ENCODE measurements at regions not wholly inside any gene's neighbourhood (a gene's known extent, or its start where the extent isn't known, plus 50 kb on each side); places are given as distances from the start of the nearest gene placed in this dataset.
A peak's percentile ranks its signal among the peaks of the same experiment; 100 is the strongest.

DNA sequence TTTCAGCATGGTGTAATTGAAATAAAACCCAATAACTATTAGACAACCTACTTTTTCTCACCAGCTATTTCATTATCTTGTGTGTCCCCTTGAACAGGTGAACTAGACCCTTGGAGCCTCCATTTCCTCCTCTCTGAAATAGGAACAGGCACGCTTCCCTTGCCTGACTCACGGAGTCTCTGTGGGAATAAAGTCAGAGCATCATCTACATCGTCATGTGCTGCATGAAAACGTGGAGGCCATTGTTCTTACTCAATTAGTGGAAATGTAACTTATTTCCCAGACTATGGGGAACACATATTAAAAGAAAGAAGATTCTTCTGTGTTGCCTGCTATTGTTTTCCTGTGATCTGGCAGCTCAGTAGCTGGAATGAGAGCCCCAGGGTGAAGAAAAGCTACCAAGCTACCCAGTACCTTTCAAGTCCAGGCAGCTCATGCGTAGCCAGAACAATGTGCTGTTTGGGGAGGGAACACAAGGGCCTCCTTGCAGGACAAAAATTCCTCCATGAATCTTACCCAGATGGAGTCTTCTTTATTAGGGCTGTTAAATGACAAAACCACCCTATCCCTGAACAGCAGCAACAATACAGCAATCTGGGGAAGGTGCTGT, 59.8 kb downstream of the SOX11 start:
- no peak for DNase-seq (ENCODE audit: low read depth in 2 of 2)

DNA sequence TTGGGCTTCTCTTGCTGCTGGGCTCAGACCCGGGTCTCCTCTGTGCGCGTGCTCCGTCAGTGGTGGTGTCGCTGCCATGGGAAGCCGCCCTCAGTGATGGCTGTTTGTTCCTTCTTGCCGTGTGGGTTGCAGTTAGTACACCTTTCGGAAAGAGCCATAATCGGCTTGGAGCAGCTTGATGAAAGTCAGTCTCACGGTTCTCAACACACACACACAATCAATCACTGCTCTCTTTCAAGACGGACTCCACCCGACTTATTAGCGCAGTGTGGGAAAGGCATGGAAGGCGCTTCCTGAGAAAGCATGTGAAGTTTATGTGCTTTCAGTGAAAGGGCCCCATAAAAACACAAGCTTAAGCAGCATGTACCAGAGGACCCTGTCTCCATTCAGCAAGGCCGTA, 64.1 kb downstream of the SOX11 start:
- DNase-seq (ENCODE audit: low read depth in 2 of 2): no peak

DNA sequence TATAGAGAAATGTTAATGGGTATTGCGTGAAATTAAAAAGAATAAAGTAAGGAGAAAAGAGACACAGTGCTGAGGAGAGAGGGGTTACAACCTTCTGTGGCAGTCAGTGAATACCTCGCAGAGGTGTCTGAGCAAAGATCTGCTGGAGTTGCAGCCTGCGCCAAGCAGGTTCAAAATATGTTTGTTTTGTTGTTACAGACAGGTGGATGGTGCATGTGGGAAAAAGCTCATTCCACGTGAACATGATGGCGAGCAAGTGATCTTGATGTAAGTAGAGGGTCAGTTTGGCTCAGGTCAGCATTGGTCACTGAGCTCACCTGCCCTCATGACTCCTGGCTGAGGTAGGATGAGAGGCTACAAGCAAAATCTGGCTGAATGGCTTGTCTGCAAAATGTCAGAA, 66.2 kb downstream of the SOX11 start:
- no peak for DNase-seq (ENCODE audit: low read depth in 2 of 2)

DNA sequence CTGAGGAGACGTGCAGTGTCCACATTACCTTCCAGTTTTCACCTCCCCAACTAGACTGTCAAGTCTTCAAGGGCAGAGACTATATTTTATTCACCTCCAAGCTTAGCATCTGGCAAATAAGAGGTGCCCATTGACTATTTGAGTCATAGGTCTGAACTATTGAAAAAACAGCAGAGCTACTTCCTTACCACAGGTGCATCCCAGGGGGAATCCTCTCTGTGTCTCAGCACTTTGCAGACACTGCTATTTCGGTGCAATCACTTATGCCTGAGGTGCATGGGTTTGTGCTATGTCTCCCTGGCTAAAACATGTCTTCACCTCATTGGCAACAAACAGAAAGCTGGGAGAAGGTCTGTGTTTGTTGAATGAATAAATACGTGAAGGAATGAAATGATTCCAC, 67.8 kb downstream of the SOX11 start:
- no peak for DNase-seq (ENCODE audit: low read depth in 2 of 2)

GRCh38 chr2:5763531-5763930, 71.3 kb downstream of the SOX11 start:
- DNase-seq (ENCODE audit: low read depth in 2 of 2): no peak

- no peak for DNase-seq (ENCODE audit: low read depth in 2 of 2)
Observed at GRCh38 chr2:5764041-5764440, 71.9 kb downstream of the SOX11 start.

- peak; percentile 95 to 96 for DNase-seq (ENCODE audit: low read depth in 2 of 2)
Observed at GRCh38 chr2:5766056-5766455, 73.9 kb downstream of the SOX11 start.

- no peak for DNase-seq (ENCODE audit: low read depth in 2 of 2)
Observed at GRCh38 chr2:5766561-5766960, 74.4 kb downstream of the SOX11 start.

- DNase-seq (ENCODE audit: low read depth in 2 of 2): peak; percentile 18 to 26
Observed at GRCh38 chr2:5777131-5777535, 84.9 kb downstream of the SOX11 start.

GRCh38 chr2:5781679-5782078, 89.5 kb downstream of the SOX11 start:
- DNase-seq (ENCODE audit: low read depth in 2 of 2): no peak

DNA sequence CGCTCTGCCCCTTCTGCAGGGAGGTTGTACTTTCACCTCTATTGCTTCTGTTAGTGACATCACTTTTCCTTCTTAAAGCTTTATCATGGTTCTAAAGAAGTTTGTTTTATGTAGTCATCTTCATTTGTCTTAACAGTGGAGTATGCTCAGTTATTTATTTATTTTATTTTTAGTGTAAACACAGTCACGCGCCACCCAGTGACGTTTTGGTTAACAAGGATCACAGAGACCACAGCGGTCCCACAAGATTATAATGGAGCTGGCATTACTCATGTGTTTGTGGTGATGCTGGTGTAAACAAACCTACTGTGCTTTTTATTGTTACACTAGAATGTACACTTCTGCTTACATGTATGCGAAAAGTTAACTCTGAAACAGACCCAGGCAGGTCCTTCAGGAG, 89.9 kb downstream of the SOX11 start:
- no peak for DNase-seq (ENCODE audit: low read depth in 2 of 2)

DNA sequence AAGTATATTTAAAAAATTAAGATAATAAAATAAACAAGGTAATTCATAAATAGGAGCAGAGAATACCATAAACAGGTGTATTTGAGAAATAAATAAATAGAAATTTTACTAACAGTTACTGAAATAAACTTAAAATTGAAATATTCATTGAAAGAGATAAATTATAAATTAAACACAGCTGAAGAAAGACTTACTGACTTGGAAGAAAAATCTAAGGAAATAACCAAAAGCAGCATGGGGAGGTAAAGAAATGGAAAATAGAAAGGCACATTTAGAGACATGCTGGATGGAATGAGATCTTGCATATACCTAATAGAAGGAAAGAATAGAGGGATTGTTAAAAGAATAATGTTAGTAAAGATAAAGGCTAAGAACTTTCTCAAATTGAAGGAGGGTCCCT, 96.3 kb downstream of the SOX11 start:
- no peak for DNase-seq (ENCODE audit: low read depth in 2 of 2)

DNA sequence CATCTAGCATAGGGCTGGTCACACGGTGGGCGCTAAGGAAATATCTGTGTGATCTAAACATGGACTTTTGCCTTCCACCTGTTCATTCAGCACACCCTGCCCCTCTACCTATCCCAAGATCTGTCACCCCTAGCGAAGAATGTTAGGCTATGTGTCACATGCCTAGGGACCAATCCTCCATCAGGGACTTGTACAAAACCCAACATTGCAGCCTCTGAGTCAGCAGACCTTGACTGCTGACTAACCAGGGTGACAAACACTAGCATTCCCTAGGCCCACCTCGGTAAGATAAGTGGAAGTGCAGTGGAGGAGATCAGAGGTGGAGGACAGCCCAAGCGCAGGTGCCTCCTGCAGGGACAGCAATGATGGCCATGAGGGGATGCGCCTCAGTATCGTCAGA, 99.2 kb downstream of the SOX11 start:
- no peak for DNase-seq (ENCODE audit: low read depth in 2 of 2)

- DNase-seq (ENCODE audit: low read depth in 2 of 2): no peak
Observed at GRCh38 chr2:5794012-5794411, 101.8 kb downstream of the SOX11 start.

DNA sequence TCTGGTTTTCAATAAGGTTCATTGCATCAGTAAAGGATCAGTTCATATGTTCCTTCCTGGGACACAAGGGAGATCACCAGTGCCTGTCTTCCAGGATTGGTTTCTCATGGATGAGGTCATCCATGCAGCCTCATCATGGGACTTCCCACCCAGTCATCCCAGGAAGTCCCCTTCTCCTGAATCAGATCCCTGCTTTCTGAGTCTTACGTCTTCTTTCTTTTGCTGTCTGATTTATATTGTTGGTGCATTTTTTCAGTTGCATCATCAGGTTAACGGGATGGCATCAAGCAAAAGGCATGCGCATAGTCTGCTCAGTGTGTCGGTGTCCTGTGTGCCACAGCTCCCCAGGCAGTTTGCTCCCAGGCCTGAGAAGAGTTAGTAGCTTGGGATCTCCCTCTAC, 105.9 kb downstream of the SOX11 start:
- peak in 1 of 2 experiments; percentile 19 for DNase-seq (ENCODE audit: low read depth in 2 of 2)

DNA sequence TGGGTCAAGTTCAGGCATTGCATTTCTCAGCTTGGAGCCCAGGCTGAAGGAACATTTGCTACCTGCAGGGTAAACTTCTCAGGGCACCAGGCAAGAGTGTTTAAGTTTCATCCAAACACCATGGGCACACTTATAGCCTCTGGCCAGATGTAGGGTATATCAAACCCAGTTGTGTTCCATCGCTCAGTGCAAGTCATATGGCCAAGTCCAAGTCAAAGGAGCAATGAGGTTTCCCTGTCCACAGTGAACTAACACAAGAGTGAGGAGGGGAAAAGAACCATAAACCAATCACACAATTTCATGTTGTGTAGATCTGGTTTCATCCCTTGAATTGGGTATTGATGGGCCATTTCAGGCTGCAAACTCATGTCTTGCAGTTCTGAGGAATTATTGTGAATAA, 107.2 kb downstream of the SOX11 start:
- no peak for DNase-seq (ENCODE audit: low read depth in 2 of 2)

- DNase-seq (ENCODE audit: low read depth in 2 of 2): peak; percentile 64 to 71
Observed at GRCh38 chr2:5803547-5803946, 111.4 kb downstream of the SOX11 start.

- DNase-seq (ENCODE audit: low read depth in 2 of 2): no peak
Observed at GRCh38 chr2:5818961-5819600, 126.9 kb downstream of the SOX11 start.

DNA sequence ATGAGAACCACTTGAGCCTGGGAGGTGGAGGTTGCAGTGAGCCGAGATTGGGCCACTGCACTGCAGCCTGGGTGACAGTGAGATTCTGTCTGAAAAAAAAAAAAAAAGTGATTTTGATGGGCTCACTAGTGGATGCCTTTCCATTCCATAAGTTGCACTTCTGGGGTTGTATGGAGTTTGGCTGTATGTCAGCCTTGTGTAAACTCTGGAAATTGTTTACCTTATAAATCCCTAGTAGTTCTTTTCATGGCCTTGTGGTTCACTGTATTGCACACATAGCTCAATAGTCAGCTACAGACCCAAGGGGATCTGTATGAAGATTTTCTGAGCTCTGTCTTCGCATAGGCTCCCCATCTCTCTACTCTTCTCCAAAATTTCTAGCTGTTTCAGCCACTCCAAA, 131.9 kb downstream of the SOX11 start:
- DNase-seq (ENCODE audit: low read depth in 2 of 2): no peak

GRCh38 chr2:5825686-5826085, 133.5 kb downstream of the SOX11 start:
- DNase-seq (ENCODE audit: low read depth in 2 of 2): no peak

DNA sequence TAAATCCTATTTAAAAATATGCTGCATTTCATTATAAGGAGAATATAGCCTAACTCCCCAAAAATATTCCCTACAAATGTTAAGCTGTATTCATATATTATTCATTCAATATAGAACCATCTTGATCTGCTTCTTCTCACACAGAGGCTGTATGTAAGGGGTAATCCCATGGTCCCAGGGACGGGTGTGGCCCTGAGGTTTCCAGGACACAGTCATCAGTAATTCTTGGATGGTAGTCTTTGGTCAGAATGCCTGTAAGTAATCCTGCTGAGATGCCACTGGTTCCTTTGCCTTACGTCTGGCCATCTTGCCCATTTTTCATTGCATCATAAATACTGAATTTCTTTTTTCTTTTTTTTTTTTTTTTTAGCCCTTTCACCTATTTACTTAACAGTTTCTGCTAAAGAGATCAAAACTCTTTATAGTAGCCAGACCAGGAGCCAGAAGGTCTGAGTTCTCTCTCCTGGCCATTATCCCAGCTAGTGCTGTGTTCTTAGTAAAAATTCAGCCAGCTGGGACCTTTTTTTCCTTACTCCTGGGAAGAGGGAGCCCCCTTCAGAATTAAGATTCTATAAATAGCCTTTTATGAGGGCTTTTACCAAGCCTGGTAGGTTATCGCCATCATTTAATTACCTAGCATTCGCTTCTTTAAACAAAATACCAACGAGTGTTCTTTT, 134.9 kb downstream of the SOX11 start:
- no peak for DNase-seq (ENCODE audit: low read depth in 2 of 2)

- no peak for DNase-seq (ENCODE audit: low read depth in 2 of 2)
Observed at GRCh38 chr2:5834501-5834900, 142.3 kb downstream of the SOX11 start.

GRCh38 chr2:5839550-5839949, 147.4 kb downstream of the SOX11 start:
- no peak for DNase-seq (ENCODE audit: low read depth in 2 of 2)
